IMR-90 (cell line): ENCODE measurements at regions not wholly inside any gene's neighbourhood (a gene's known extent, or its start where the extent isn't known, plus 50 kb on each side); places are given as distances from the start of the nearest gene placed in this dataset.

ENCODE experiments used
- ATAC-seq: fragments of 200-7000 bp; cut with Tn5 transposase; 2 replicates; pipeline ENCODE4 v1.9.1; 2020; ENCODE audit warnings: low read depth, mild to moderate bottlenecking, moderate library complexity
- BruUV-seq: library from RNA; stranded (reverse); fragments of 400-500 nt; replicated peaks from 2 replicates; lab custom pipeline; 2021; lab: Mats Ljungman, UMichigan
- CTCF ChIA-PET: fragments of 300-600 bp; formaldehyde crosslinking; extraction: SDS; loops from one replicate; lab custom pipeline; 2021; ENCODE audit warnings: antibody characterized with exemption; lab: Yijun Ruan, JAX
- POLR2A ChIA-PET: fragments of 300-600 bp; sonication (Branson Sonifier 250); formaldehyde crosslinking; loops from one replicate; lab custom pipeline; 2022; ENCODE audit warnings: antibody characterized with exemption; ENCODE audit not compliant: unreplicated experiment; lab: Charles Lee
- DNase-seq: peaks from one replicate; pipeline ENCODE4 v3.0.0; 2013
- H2AFZ ChIP-seq: replicated peaks from 2 replicates; pipeline ENCODE3; 2013; ENCODE audit warnings: low read length, mild to moderate bottlenecking; ENCODE audit not compliant: poor library complexity
- H2AK5ac ChIP-seq: 2 replicates; pipeline ENCODE4 v1.6.1; 2013; ENCODE audit warnings: low read depth, low read length, inconsistent platforms
- H2AK9ac ChIP-seq: replicated peaks from 2 replicates; pipeline ENCODE3; 2013; ENCODE audit warnings: mild to moderate bottlenecking, low read depth, low read length, moderate library complexity; ENCODE audit not compliant: poor library complexity
- H2BK120ac ChIP-seq: 2 replicates; pipeline ENCODE4 v1.6.1; 2013; ENCODE audit warnings: low read depth, low read length, inconsistent platforms
- H2BK15ac ChIP-seq: 3 replicates; pipeline ENCODE4 v1.6.1; 2013; ENCODE audit warnings: low read depth, low read length, inconsistent platforms
- H2BK20ac ChIP-seq: 2 replicates; pipeline ENCODE4 v1.6.1; 2013; ENCODE audit warnings: low read depth, mild to moderate bottlenecking, inconsistent platforms, low read length, moderate library complexity
- H2BK5ac ChIP-seq: 2 replicates; pipeline ENCODE4 v1.6.1; 2013; ENCODE audit warnings: mild to moderate bottlenecking, low read depth, low read length, inconsistent platforms; ENCODE audit not compliant: poor library complexity, severe bottlenecking
- H3K14ac ChIP-seq: replicated peaks from 2 replicates; pipeline ENCODE4 v1.6.1; 2013; ENCODE audit warnings: low read depth, low read length, inconsistent platforms
- H3K18ac ChIP-seq: 2 replicates; pipeline ENCODE4 v1.6.1; 2013; ENCODE audit warnings: low read depth, low read length, control low read depth
- H3K23ac ChIP-seq: 2 replicates; pipeline ENCODE4 v1.6.1; 2013; ENCODE audit warnings: low read depth, low read length, inconsistent platforms
- H3K27ac ChIP-seq: 2 replicates; pipeline ENCODE4 v1.5.1; 2013; ENCODE audit warnings: mild to moderate bottlenecking, control low read depth, low read length; ENCODE audit not compliant: insufficient read depth
- H3K27me3 ChIP-seq: 2 replicates; pipeline ENCODE4 v1.6.1; 2013; ENCODE audit warnings: low read length; ENCODE audit not compliant: control insufficient read depth, insufficient read depth
- H3K36me3 ChIP-seq: 2 replicates; pipeline ENCODE4 v1.6.1; 2013; ENCODE audit warnings: low read length, mixed read lengths; ENCODE audit not compliant: control insufficient read depth, insufficient read depth
- H3K4ac ChIP-seq: 2 replicates; pipeline ENCODE4 v1.6.1; 2013; ENCODE audit warnings: low read depth, low read length, inconsistent platforms
- H3K4me1 ChIP-seq: 2 replicates; pipeline ENCODE4 v1.6.1; 2013; ENCODE audit warnings: low read length, mixed read lengths; ENCODE audit not compliant: control insufficient read depth, insufficient read depth
- H3K4me2 ChIP-seq: 2 replicates; pipeline ENCODE4 v1.6.1; 2013; ENCODE audit warnings: low read depth, mild to moderate bottlenecking, control low read depth, low read length, moderate library complexity
- H3K4me3 ChIP-seq: 2 replicates; pipeline ENCODE4 v1.5.1; 2013; ENCODE audit warnings: low read depth, mild to moderate bottlenecking, control low read depth, low read length, moderate library complexity; ENCODE audit not compliant: insufficient read depth
- H3K56ac ChIP-seq: 2 replicates; pipeline ENCODE4 v1.6.1; 2013; ENCODE audit warnings: low read length, inconsistent platforms; ENCODE audit not compliant: insufficient read depth; ENCODE audit errors: extremely low read depth
- H3K79me1 ChIP-seq, 2 experiments: 2 replicates each; pipeline ENCODE4 v1.6.1; 2013; ENCODE audit warnings: low read length in 2 of 2, inconsistent platforms in 1 of 2, low read depth in 1 of 2
- H3K9ac ChIP-seq: 2 replicates; pipeline ENCODE4 v1.6.1; 2013; ENCODE audit warnings: low read depth, low read length, control low read depth
- H3K9me1 ChIP-seq: 2 replicates; pipeline ENCODE4 v1.6.1; 2013; ENCODE audit warnings: low read length, inconsistent platforms; ENCODE audit not compliant: insufficient read depth
- H3K9me3 ChIP-seq: 2 replicates; pipeline ENCODE4 v1.6.1; 2013; ENCODE audit warnings: low read length; ENCODE audit not compliant: control insufficient read depth, insufficient read depth
- H4K20me1 ChIP-seq: 2 replicates; pipeline ENCODE4 v1.6.1; 2013; ENCODE audit warnings: low read length, inconsistent platforms; ENCODE audit not compliant: insufficient read depth
- H4K5ac ChIP-seq: 2 replicates; pipeline ENCODE4 v1.6.1; 2013; ENCODE audit warnings: mild to moderate bottlenecking, low read depth, low read length, control low read depth
- H4K8ac ChIP-seq, 2 experiments: 2 replicates each; pipeline ENCODE4 v1.6.1; 2013; ENCODE audit warnings: low read depth in 2 of 2, low read length in 2 of 2, control low read depth in 1 of 2, inconsistent platforms in 1 of 2
- H4K91ac ChIP-seq: 2 replicates; pipeline ENCODE4 v1.6.1; 2013; ENCODE audit warnings: low read depth, low read length, inconsistent platforms; ENCODE audit not compliant: insufficient read depth
- BHLHE40 ChIP-seq: fragments of 150-350 bp; IDR thresholded peaks from 2 replicates; pipeline ENCODE4 v1.6.1; 2016; ENCODE audit warnings: mild to moderate bottlenecking, low read depth, low read length
- CEBPB ChIP-seq: IDR thresholded peaks from 2 replicates; pipeline ENCODE4 v1.6.1; 2012; ENCODE audit warnings: low read depth, low read length, improper control_type of control experiment
- CHD1 ChIP-seq: IDR thresholded peaks from 2 replicates; pipeline ENCODE4 v1.6.1; 2012; ENCODE audit warnings: low read depth, low read length, improper control_type of control experiment
- CTCF ChIP-seq: conservative IDR thresholded peaks from 2 replicates; pipeline ENCODE4 v1.5.1; 2012; ENCODE audit warnings: mild to moderate bottlenecking, low read depth, low read length, improper control_type of control experiment
- ELK1 ChIP-seq: fragments of 150-350 bp; IDR thresholded peaks from 2 replicates; pipeline ENCODE4 v1.6.1; 2016; ENCODE audit warnings: low read depth, mild to moderate bottlenecking, low read length, moderate library complexity, borderline replicate concordance
- FOS ChIP-seq: fragments of 150-350 bp; IDR thresholded peaks from 2 replicates; pipeline ENCODE4 v1.6.1; 2016; ENCODE audit warnings: low read depth, low read length
- MAFK ChIP-seq: IDR thresholded peaks from 2 replicates; pipeline ENCODE4 v1.6.1; 2012; ENCODE audit warnings: low read depth, low read length, improper control_type of control experiment
- MAZ ChIP-seq: IDR thresholded peaks from 2 replicates; pipeline ENCODE4 v1.6.1; 2012; ENCODE audit warnings: low read depth, mild to moderate bottlenecking, low read length, improper control_type of control experiment, moderate library complexity, borderline replicate concordance
- MXI1 ChIP-seq: IDR thresholded peaks from 2 replicates; pipeline ENCODE4 v1.6.1; 2012; ENCODE audit warnings: low read depth, mild to moderate bottlenecking, low read length, moderate library complexity, borderline replicate concordance
- NFE2L2 ChIP-seq: fragments of 150-350 bp; IDR thresholded peaks from 2 replicates; pipeline ENCODE4 v1.6.1; 2016; ENCODE audit warnings: low read depth, mild to moderate bottlenecking, low read length
- POLR2A ChIP-seq: IDR thresholded peaks from 2 replicates; pipeline ENCODE4 v1.6.1; 2012; ENCODE audit warnings: mild to moderate bottlenecking, low read depth, low read length
- RAD21 ChIP-seq: IDR thresholded peaks from 2 replicates; pipeline ENCODE4 v1.6.1; 2012; ENCODE audit warnings: low read length, improper control_type of control experiment
- RCOR1 ChIP-seq: IDR thresholded peaks from 2 replicates; pipeline ENCODE4 v1.6.1; 2012; ENCODE audit warnings: mild to moderate bottlenecking, low read length, improper control_type of control experiment; ENCODE audit not compliant: insufficient replicate concordance
- SMC3 ChIP-seq: fragments of 150-350 bp; IDR thresholded peaks from 2 replicates; pipeline ENCODE4 v1.6.1; 2016; ENCODE audit warnings: low read depth, mild to moderate bottlenecking, antibody characterized with exemption, low read length, moderate library complexity
- USF2 ChIP-seq: fragments of 150-350 bp; IDR thresholded peaks from 2 replicates; pipeline ENCODE4 v1.6.1; 2017; ENCODE audit warnings: mild to moderate bottlenecking, antibody characterized with exemption, low read length, low read depth
- WGBS, 2 experiments: methylation state at CpG; one replicate each; pipeline versions ENCODE4 v1.1.5 to v1.1.7; 2013; ENCODE audit warnings: missing lambda C conversion rate in 2 of 2; ENCODE audit not compliant: insufficient read length in 1 of 2; ENCODE audit errors: extremely low coverage in 2 of 2; 5-methylcytosine and 5-hydroxymethylcytosine counted together
- dilution Hi-C: fragments of 300-500 bp; cut with HindIII; formaldehyde crosslinking; loops from one replicate; pipeline ENCODE4 v1.14.3; 2018; ENCODE audit warnings: low sequenced_read_pairs; ENCODE audit not compliant: unreplicated experiment
- in situ Hi-C: fragments of 300-500 bp; cut with MboI; formaldehyde crosslinking; loops from 3 replicates; pipeline ENCODE4 v1.14.3; 2019; ENCODE audit warnings: low sequenced_read_pairs, inconsistent platforms, mixed read lengths
- intact Hi-C: fragments of 100-400 bp; cut with micrococcal nuclease; formaldehyde crosslinking; loops from 2 replicates; pipeline ENCODE4 v1.10.0; 2022

- no peaks in the 10 kb centered on the region for H3K79me1 ChIP-seq
- no peak overlapping the region for H3K56ac ChIP-seq
- H2BK20ac ChIP-seq, result no peak overlapping the region
- H4K8ac ChIP-seq, result no peak overlapping the region
- ATAC-seq (no peak), DNase-seq (no peak)
- no peak overlapping the region for H3K14ac ChIP-seq
- H3K4me1 ChIP-seq, result no peaks in the 10 kb centered on the region
- ChIA-PET POLR2A (no interaction called here), CTCF (no interaction called here)
- no TSS peak for BruUV-seq
- H3K23ac ChIP-seq, result no peak overlapping the region
- H4K20me1 ChIP-seq, result no peaks in the 10 kb centered on the region
- H3K4me3 ChIP-seq, result no peak overlapping the region
- H3K4me2 ChIP-seq, result no peak overlapping the region
- H3K9me3 ChIP-seq, result no peaks in the 10 kb centered on the region
- no peaks in the 10 kb centered on the region for H3K27me3 ChIP-seq
- no peak overlapping the region for H2BK15ac ChIP-seq
- no peak overlapping the region for H4K91ac ChIP-seq
- TF ChIP-seq MAFK, result no peak
- no peak for TF ChIP-seq ELK1
- no peak for TF ChIP-seq CTCF
- no peak for TF ChIP-seq NFE2L2
- no peak for TF ChIP-seq FOS
- TF ChIP-seq RAD21, result no peak
- TF ChIP-seq POLR2A, result no peak
- TF ChIP-seq CEBPB, result no peak
- no peak for TF ChIP-seq USF2
- TF ChIP-seq RCOR1, result no peak
- TF ChIP-seq BHLHE40, result no peak
- no peak for TF ChIP-seq MAZ
- no peak for TF ChIP-seq CHD1
- TF ChIP-seq SMC3, result no peak
- no peak for TF ChIP-seq MXI1
- no peak overlapping the region for H2BK5ac ChIP-seq
- H2BK120ac ChIP-seq, result no peak overlapping the region
- H3K9ac ChIP-seq, result no peak overlapping the region
- H2AK5ac ChIP-seq, result no peak overlapping the region
- dilution Hi-C loops, result no loop called here
- H2AFZ ChIP-seq, result no peak overlapping the region
- in situ Hi-C loops, result no loop called here
- H3K27ac ChIP-seq, result no peak overlapping the region
- no peak overlapping the region for H3K4ac ChIP-seq
- no peaks in the 10 kb centered on the region for H3K9me1 ChIP-seq
- H4K5ac ChIP-seq, result no peak overlapping the region
- no peak overlapping the region for H3K18ac ChIP-seq
- no peaks in the 10 kb centered on the region for H3K36me3 ChIP-seq
- H2AK9ac ChIP-seq, result no peak overlapping the region
- 0% methylated on average over 1 of the region's 2 CpGs; no CpG with 5 or more reads in 1 of the 2 experiments for WGBS, 2 experiments
- intact Hi-C loops, result no loop called here
Observed at GRCh38 chr15:54776410-54776809, 420.3 kb downstream of the RSL24D1 start.
